GM21390 (cell line): ENCODE measurements at regions not wholly inside any gene's neighbourhood (a gene's known extent, or its start where the extent isn't known, plus 50 kb on each side); places are given as distances from the start of the nearest gene placed in this dataset.

Experiments
- ATAC-seq: cut with Tn5 transposase; IDR thresholded peaks from one replicate; pipeline ENCODE4 v1.9.1; 2021; ENCODE audit not compliant: unreplicated experiment

GRCh38 chr10:55274367-55274766 is 473.3 kb upstream of the PCDH15 start:
- ATAC-seq: no peak

- no peak for ATAC-seq
These were observed 472.9 kb upstream of the PCDH15 start for GRCh38 chr10:55273946-55274345.

- no peak for ATAC-seq
These were observed 471.9 kb upstream of the PCDH15 start for GRCh38 chr10:55272886-55273285.

DNA sequence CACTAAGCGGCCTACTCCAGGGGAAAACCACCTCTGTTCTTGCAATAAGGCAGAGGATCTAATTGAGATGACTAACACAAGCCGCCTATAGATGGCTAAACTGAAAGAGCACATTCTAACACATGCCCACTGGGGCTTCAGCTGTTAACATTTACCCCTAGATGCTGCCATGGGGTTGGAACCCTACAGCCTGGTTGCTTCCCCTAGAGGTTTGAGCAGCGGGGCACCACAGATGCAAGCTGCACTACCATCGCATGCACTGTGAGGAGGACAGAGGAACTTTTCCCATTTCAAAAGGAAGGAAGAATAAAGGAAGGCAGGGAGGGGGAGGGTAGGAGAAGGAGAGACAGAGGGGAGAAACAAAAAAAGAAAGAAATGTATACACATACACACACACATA is 465.8 kb upstream of the PCDH15 start:
- ATAC-seq: no peak

DNA sequence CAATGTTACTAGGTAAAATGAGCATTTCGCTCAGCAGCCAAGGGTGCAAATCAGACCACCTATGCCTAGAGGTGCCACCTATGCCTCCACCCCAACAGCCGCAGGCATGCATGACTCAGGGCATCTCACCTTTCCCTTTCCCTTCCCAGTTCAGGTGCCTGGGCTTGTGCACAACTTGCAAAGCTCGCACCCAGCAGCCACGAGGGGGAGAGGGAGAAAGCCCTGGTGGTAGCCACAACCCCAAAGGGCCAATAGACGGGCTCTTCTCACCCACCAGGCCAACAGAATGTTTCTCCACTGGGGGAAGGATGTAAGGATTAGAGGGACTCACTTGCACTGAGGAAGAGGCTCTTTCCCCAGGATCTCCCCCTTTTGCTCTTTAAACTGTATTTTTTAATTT is 462.3 kb upstream of the PCDH15 start:
- ATAC-seq: no peak

DNA sequence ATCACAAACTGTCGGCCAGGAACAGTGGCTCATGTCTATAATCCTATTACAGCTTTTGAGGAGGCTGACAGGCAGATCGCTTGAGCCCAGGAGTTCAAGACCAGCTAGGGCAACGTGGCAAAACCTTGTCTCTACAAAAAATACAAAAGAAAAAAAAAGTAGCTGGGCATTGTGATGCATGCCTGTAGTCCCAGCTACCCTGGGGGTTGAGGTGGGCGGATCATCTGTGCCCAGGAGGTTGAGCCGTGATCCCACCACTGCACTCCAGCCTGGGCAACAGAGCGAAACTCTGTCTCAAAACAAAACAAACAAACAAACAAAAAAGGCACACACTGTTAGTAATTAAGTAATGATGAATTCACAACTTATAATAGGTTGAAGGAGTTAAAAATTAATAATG is 441.5 kb upstream of the PCDH15 start:
- ATAC-seq: no peak

DNA sequence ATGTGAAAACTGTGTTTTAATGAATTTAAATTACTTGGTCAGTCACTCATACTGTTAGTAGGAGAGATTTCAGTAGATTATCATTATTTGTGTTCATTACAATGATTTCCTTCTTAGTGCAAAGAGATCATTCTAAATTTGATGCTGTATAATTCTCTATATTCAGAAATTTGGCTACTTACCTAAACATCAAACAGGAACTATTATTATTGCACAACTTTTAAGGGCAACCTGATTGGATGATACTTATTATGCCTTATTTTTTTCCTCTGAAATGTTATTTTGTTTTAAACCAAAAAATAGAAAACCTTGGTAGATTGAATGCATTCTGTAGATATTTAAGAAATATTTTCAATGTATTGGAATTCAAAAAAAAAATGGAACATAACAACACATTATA is 436.4 kb upstream of the PCDH15 start:
- no peak for ATAC-seq

GRCh38 chr10:55233505-55233904 is 432.5 kb upstream of the PCDH15 start:
- peak; percentile 98 for ATAC-seq

DNA sequence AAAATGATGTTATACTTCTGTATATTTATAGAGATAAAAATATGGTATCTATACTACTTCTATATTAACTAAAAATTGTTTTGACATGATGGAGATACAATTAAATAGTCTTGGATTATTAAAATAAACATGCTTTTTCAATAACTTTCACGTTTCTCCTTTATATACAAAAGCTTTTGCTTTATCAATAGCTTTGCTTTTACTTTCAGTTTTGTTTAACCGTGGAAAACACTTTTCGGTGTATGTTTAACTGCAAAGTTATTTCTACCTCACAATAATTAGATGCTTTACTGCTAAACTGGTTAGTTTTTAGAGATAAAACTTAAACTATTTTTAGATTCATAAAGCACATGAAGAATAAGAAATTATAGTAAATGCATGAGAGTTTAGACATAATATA is 432.1 kb upstream of the PCDH15 start:
- ATAC-seq: no peak

DNA sequence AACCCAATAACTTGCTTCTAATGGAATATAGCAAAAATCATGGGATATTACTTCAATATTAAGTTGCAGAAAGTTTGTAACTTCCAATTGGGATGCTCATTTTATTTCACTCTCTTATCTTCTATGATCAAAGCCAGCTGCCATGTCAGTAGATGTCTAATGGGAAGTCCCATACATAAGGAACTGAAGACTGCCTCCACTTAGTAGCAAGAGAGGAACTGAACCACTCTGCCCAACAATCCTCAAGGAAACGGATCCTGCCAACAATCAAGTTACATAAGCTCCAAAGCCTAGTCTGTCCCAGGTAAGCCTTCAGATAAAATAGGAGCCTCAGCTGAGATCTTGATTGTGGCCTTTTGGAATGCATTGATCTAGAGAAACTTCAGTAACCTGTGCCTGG is 431.5 kb upstream of the PCDH15 start:
- no peak for ATAC-seq

- ATAC-seq: no peak
These were observed 426.9 kb upstream of the PCDH15 start for GRCh38 chr10:55227967-55228366.

DNA sequence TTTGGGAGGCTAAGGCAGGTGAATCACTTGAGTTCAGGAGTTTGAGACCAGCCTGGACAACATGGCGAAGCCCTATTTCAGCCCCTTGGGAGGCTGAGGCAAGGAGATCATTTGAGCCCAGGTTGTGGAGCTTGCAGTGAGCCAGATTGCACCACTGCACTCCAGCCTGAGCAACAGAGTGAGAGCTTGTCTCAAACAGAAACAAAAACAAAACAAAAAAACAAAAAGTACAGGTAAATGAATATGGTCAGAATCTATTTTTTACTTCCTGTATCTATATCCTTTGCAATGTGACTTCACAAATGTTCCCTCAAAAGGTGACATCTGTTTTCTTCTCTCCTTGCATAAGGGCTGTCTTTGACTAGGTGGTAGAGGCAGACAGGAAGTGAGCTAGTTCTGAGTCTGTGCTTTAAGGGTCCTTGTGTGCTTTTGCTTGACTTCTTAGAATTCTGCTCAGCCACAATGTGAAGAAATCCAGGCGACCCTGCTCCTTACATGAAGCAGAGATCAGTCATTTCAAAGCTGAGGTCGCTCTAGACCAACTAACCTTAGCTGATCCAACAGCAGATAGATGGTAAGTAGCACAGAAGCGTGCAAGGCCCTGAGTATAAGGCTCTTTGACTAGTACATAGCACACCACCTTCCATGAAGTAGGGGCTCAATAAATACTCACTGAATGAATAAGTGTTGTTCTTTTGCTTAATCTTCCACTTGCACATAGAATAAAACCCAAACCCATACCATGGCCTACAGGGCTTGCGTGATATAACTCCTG is 423.2 kb upstream of the PCDH15 start:
- ATAC-seq: peak; percentile 51

DNA sequence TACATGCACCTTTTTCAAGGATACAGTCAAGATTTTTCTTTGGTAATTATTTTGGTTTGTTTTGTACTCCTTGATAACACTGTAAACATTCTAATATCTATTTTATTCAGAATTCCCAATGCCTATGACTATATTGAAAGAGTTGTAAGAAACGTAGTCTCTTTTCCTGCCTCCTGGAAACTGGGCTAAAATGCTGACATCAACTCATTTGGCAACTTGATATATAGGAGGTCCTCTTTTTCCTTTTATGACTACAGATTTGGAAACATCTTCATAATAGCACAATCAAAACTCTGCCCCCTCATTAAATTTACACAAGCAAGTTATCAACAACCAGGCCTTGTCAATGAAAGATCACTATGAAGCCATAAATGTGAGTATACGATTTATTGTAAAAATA is 422.3 kb upstream of the PCDH15 start:
- ATAC-seq: no peak

- no peak for ATAC-seq
These were observed 419.9 kb upstream of the PCDH15 start for GRCh38 chr10:55220975-55221374.

- no peak for ATAC-seq
These were observed 414.7 kb upstream of the PCDH15 start for GRCh38 chr10:55215699-55216098.

- ATAC-seq: no peak
These were observed 413.6 kb upstream of the PCDH15 start for GRCh38 chr10:55214608-55215007.

- ATAC-seq: no peak
These were observed 411.0 kb upstream of the PCDH15 start for GRCh38 chr10:55212051-55212450.

GRCh38 chr10:55203874-55204273 is 402.8 kb upstream of the PCDH15 start:
- ATAC-seq: no peak

GRCh38 chr10:55203319-55203718 is 402.3 kb upstream of the PCDH15 start:
- no peak for ATAC-seq

DNA sequence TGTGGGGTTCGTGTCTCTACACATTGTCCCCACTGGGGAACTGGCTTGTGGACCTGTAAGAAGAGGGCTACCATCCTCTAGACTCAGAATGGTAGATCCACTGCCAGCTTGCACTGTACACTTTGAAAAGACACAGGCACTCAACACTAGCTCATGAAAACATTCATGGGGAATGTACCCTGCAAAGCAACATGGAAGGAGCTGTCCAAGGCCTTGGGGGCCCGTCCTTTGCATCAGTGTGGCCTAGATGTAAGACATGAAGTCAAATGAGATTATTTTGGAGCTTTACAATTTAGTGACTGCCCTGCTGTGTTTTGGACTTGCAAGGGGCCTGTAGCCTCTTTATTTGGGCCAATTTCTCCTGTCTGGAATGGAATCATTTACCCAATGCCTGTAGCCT is 399.0 kb upstream of the PCDH15 start:
- ATAC-seq: no peak

DNA sequence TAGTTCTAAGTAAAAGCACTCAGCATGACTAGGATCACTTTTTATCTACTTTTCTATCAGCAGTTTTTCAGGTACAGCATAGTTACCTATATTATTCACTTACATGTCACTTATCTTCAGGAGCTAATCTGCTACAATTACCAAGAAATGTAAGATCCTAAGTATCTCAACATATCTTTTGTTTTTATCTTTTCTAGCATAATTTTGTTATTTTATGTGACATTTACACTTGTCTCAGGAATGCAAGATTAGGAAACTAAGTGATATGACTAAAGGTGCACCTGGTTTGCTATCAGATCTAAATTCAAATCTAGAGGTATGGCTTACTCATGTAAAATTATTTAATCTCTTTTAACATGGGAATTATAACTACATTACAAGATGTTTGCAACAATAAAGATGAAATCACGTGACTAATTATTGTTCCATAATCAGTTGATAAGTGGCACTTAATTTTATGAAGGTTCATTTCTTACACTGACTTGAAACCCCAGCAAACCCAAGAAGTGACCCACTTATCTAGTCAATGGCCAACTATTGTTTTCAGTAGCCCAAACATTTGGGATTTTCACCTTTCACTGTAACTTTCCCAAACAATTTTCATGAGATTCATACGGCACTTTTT is 390.3 kb upstream of the PCDH15 start:
- no peak for ATAC-seq

GRCh38 chr10:55183993-55184392 is 383.0 kb upstream of the PCDH15 start:
- no peak for ATAC-seq

DNA sequence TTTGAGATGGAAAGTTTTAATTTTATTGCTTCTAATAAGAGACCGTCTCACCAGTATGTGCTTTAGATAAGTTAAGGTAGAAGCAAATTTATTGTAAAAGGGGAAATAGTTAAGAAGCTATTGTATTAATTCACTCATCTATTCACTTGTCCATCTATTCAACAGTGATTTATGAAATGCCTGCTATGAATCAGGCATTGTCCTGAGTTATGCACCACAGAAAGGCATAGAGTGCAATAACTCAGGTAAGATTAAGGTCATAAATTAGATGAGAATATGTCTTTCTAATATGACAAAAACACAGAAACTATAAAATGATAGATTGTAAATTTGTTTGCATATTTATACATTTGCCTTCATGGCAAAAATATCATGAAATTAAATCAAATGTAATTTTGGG is 379.3 kb upstream of the PCDH15 start:
- ATAC-seq: no peak
